ENCODE measurements at regions not wholly inside any gene's neighbourhood (a gene's known extent, or its start where the extent isn't known, plus 50 kb on each side); places are given as distances from the start of the nearest gene placed in this dataset.
"Not testable (repeated sequence)": the region's sequence is repeated elsewhere in the genome, so short reads cannot be mapped to it uniquely, and the experiment has no call there.

DNA sequence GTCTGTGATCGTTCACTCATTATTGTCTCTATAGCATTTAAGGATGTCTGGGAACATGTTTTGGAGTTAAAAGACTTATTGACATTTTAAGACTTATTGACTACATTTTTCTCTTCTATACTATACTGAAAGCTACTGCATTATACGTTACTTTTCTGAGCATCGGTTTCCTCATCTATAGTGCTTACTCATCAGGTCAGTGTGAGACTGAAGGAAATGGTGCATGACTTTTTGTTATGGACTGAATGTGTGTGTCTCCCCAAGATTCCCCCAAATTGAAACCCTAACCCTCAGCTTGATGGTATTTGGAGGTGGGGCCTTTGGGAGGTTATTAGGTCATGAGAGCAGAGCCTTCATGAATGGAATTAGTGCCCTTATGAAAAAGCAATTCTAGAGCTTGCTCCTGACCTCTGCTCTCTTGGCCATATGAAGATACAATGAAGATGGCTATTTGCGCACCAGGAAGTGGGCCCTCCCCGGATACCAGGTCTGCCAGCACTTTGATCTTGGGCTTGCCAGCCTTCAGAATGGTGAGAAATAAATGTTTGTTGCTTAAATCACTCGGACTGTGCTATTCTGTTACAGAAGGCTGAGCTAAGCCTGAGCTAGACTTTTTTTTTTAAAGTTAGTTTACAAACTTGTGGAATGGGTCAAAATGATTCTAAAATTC, 243.7 kb upstream of the RREB1 start:
- no peak for DNase-seq (ENCODE audit: low read depth in 2 of 2, low spot score in 1 of 2)

GRCh38 chr6:6865611-6866010, 242.2 kb upstream of the RREB1 start:
- DNase-seq (ENCODE audit: low read depth in 2 of 2, low spot score in 1 of 2), result no peak

DNA sequence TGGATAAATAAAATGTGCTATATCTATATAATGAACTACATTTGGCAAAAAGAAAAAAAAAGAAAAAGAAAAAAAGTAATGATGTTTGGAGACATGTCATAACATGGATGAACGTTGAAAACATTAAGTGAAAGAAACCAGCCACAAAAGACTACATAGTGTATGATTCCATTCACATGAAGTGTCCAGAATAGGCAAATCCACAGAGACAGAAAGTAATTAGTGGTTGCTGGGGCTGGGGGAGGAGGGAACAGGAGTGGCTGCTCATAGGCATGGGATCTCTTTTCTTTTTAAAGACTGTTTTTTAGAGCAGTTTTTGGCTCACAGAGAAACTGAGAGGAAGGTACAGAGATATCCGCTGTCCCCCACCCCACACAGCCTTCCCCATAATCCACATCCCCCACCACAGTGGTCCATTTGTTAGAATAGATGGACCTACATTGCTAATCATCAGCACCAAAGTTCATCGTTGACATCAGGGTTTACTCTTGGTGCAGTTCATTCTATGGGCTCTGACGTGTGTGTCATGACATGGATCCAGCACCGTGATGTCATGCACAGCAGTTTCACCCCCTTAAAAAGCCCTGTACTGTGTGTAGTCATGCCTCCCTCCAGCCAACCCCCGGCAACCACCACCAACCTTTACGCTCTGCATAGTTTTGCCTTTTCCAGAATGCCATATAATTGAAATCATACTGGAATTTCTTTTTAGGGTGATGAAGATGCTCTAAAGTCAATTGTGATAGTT, 240.9 kb upstream of the RREB1 start:
- no peak for DNase-seq (ENCODE audit: low read depth in 2 of 2, low spot score in 1 of 2)

GRCh38 chr6:6867404-6867799, 240.4 kb upstream of the RREB1 start:
- no peak for DNase-seq (ENCODE audit: low read depth in 2 of 2, low spot score in 1 of 2)

- DNase-seq (ENCODE audit: low read depth in 2 of 2, low spot score in 1 of 2), result no peak
These were observed 238.7 kb upstream of the RREB1 start for GRCh38 chr6:6869094-6869493.

- DNase-seq (ENCODE audit: low read depth in 2 of 2, low spot score in 1 of 2), result no peak
These were observed 236.8 kb upstream of the RREB1 start for GRCh38 chr6:6870921-6871320.

DNA sequence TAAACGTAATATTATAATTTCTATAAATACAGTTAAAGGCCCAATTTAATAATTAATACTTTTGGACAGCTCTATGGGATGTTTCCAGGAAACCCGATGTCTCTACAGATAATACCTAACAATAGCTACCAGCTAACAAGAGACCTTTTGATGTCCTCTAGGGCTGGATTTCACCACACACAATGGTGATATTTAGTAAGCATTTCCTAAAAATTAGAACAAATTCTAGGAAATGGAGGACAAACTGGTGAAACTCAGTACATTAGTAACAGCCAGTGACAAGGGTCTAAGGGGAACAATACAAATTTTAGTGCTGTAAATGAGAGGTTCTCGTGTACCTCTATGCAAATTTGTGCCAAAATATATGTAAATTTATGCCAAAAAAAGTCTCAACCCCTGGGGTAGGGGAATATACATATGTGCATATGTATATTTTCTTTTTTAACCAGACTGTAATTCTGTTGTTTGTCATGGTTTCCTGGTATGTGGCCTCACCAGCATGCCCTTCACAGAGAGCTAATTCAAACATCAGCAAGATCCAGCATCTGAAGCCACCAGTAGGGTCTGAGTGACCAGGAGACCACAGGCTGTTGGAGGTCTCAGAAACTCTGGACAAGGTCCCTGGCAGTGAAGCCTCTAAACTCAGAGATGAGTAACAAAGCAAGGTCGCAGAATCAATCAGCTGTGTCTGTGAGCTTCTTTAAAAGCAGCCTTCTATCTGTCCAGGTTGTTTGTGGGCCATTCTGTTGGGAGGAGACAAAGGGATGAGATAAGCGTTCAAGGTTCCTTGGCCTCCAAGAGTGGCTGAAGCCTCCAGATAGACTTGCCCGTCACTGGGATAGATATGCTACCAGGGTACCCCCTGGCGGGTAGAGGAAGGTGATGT, 235.1 kb upstream of the RREB1 start:
- DNase-seq (ENCODE audit: low read depth in 2 of 2, low spot score in 1 of 2), result no peak

DNA sequence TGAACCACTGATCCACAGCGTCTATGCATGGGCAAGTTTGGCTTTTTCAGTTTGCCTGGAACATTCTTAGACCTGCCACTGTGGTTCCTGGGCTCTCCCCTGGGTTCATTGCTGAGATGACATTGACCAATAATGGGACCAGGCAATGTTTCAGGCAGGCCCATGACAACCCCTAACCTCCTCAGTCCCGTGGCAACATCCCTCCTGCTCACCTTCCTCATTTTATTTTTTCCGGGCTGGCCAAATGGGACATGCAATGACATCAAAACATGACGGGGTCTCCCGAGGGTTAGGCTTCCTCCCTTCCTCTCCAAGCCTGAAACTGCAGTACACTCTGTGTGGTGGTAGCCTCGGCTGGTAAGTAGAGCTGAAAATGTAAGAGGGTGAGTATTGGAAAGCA, 234.0 kb upstream of the RREB1 start:
- no peak for DNase-seq (ENCODE audit: low read depth in 2 of 2, low spot score in 1 of 2)

- no peak for DNase-seq (ENCODE audit: low read depth in 2 of 2, low spot score in 1 of 2)
These were observed 231.8 kb upstream of the RREB1 start for GRCh38 chr6:6875818-6876470.

DNA sequence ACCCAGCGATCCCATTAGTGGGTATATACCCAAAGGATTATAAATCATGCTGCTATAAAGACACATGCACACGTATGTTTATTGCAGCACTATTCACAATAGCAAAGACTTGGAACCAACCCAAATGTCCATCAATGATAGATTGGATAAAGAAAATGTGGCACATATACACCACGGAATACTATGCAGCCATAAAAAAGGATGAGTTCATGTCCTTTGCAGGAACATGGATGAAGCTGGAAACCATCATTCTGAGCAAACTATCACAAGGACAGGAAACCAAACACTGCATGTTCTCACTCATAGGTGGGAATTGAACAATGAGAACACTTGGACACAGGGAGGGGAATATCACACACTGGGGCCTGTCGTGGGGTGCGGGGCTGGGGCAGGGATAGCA, 230.0 kb upstream of the RREB1 start:
- DNase-seq (ENCODE audit: low read depth in 2 of 2, low spot score in 1 of 2), result not testable (repeated sequence)

GRCh38 chr6:6878887-6879585, 228.7 kb upstream of the RREB1 start:
- no peak for DNase-seq (ENCODE audit: low read depth in 2 of 2, low spot score in 1 of 2)

GRCh38 chr6:6879586-6879974, 228.2 kb upstream of the RREB1 start:
- not testable (repeated sequence) for DNase-seq (ENCODE audit: low read depth in 2 of 2, low spot score in 1 of 2)

DNA sequence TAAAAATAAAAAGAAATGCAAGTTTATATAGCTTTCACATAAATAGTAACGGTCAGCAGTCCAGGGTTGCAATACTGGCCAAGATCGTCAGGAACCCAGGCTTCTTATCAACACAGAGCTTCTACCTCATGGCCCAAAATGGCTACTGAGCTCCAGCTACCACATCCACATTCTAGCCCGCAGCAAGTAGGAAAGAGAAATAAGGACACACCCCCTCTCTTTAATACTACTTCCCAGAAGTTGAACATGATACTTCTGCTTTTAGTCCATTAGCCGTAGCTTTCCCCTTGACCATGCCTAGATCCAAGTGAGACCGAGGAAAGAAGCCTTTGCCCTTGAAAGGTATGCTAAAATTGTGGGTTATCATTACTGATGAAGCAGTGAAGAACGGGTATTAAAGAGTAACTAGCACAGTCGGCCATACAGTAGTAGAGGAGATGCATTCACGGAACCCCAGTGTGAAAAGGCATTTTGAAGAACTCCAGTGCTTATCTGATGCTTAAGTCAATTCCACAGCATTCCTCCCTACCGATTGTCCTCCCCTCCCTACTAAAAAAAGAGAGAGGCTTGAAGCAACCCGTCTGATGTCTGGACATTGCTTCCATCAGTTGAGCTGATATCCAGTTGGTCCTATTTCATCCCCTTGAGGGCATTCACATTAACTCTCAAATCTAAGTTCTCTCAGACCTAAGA, 226.9 kb upstream of the RREB1 start:
- no peak for DNase-seq (ENCODE audit: low read depth in 2 of 2, low spot score in 1 of 2)

DNA sequence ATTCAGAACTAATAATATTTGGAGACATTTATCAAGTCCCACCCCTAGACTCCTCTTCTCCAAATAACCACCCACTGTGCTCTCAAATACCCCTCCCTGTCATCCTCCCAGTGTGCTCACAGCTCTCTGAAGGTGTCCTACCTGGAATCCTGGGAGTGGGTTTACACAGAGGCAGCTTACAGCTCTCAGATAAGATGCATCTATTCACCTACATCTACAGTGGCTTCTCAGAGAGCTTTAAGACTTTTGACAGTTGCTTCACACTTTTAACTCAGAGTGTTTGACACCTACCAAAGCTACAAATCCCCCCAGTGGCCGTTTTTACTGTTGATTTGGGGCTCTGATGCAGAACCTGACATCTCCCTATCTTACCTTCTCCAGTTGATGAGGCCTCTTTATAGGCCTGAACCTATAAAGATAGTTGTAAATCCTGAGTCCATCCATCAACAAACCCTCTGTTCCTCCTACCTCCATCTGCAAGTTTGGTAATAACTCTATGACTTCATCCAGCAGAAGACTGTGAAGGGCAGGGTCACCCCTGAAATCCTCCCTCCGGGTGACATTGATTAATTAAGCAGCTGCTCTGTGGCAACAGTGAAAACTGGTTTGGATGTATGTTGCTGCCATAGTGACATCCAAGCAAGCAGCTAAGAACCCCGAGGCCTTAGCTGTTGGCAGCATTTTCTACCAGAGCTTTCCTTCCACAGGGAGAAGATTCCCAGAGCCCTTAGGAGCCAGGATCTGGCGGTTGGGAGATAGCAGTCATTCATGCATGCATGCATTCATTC, 226.1 kb upstream of the RREB1 start:
- DNase-seq (ENCODE audit: low read depth in 2 of 2, low spot score in 1 of 2), result no peak

DNA sequence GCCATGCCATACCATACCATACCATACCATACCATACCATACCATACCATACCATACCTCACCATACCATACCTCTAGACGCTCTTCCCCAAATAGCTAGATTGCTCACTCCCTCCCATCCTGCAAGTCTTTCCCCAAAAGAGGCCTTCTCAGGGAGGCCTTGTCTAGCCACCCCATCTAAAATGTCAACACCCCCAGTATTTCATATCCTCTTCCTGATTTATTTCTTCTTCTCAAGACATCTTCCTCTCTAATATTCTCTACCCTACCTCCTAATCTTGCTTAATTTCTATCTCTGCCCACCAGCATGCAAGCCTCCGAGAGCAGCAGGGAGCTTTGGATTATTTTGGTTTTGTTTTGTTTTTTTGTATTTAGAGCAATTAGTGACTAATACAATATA, 225.2 kb upstream of the RREB1 start:
- DNase-seq (ENCODE audit: low read depth in 2 of 2, low spot score in 1 of 2), result no peak

GRCh38 chr6:6883011-6883410, 224.8 kb upstream of the RREB1 start:
- no peak for DNase-seq (ENCODE audit: low read depth in 2 of 2, low spot score in 1 of 2)

DNA sequence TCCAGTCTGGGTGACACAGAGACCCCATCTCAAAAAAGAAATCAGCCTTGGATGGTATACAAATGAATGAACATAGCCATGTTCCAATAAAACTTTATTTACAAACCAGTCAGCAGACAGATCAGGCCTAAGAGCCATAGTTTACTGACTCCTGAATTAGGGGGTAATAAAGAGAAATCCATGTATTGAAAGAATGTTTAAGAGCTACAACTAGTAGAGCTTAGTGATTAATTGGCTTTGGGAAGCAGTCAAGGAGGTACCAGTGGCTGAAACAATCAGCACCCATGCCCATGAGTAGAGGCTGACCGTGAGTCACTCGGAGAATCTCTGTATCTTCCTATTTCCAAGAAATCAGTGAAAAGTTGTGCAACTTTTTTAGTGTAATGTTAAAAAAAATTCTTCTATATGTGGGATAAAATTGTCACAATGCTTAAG, 223.6 kb upstream of the RREB1 start:
- no peak for DNase-seq (ENCODE audit: low read depth in 2 of 2, low spot score in 1 of 2)

GRCh38 chr6:6884916-6885315, 222.8 kb upstream of the RREB1 start:
- DNase-seq (ENCODE audit: low read depth in 2 of 2, low spot score in 1 of 2), result no peak

- DNase-seq (ENCODE audit: low read depth in 2 of 2, low spot score in 1 of 2), result no peak
These were observed 222.1 kb upstream of the RREB1 start for GRCh38 chr6:6885521-6886170.

Data from stimulated activated CD8-positive, alpha-beta memory T cell treated with anti-CD3 and anti-CD28 coated beads, Interleukin-4, amount 100 ng/mL, for 1 hour (primary cell).